A673 (cell line): ENCODE measurements at regions not wholly inside any gene's neighbourhood (a gene's known extent, or its start where the extent isn't known, plus 50 kb on each side); places are given as distances from the start of the nearest gene placed in this dataset.

Experiments used
- CTCF ChIP-seq: fragments of 300-800, 200-600 bp; sonication (generic); conservative IDR thresholded peaks from 2 replicates; pipeline ENCODE4 v1.5.1; 2017; ENCODE audit warnings: low read depth, mild to moderate bottlenecking, antibody characterized with exemption, low read length, moderate library complexity, mixed read lengths
- EZH2 ChIP-seq: fragments of 200-600 bp; sonication (generic); IDR thresholded peaks from 2 replicates; pipeline ENCODE4 v1.6.1; 2017; ENCODE audit warnings: borderline replicate concordance, low read depth, mild to moderate bottlenecking, mixed read lengths, antibody characterized with exemption, low read length; ENCODE audit not compliant: poor library complexity, severe bottlenecking

- TF ChIP-seq CTCF (no peak), EZH2 (no peak)
Measured at GRCh38 chr6:41997456-41997855, 52.9 kb upstream of the TAF8 start.
